ENCODE measurements at regions not wholly inside any gene's neighbourhood (a gene's known extent, or its start where the extent isn't known, plus 50 kb on each side); places are given as distances from the start of the nearest gene placed in this dataset.
"Not testable (repeated sequence)": the region's sequence is repeated elsewhere in the genome, so short reads cannot be mapped to it uniquely, and the experiment has no call there.

- no peak overlapping the region for H3K4me3 ChIP-seq (replicated peaks in 1 of 2; ENCODE audit: low read depth in 2 of 2, low read length in 2 of 2)
- peak; percentile 19 for TF ChIP-seq CTCF (IDR thresholded peaks at IDR 0.05; ENCODE audit: low read depth, low read length)
- peak in 1 of 2 donors; percentile 44 for DNase-seq (ENCODE audit: low read depth in 2 of 2)
Measured at GRCh38 chr5:38673671-38674071, 117.2 kb upstream of the LIFR start.

- DNase-seq (ENCODE audit: low read depth in 2 of 2): no peak
- H3K4me3 ChIP-seq (replicated peaks in 1 of 2; ENCODE audit: low read depth in 2 of 2, low read length in 2 of 2): no peak overlapping the region
- no peak for TF ChIP-seq CTCF (IDR thresholded peaks at IDR 0.05; ENCODE audit: low read depth, low read length)
Measured at GRCh38 chr5:38675443-38675842, 119.0 kb upstream of the LIFR start.

GRCh38 chr5:38677636-38678035 is 121.2 kb upstream of the LIFR start:
- DNase-seq (ENCODE audit: low read depth in 2 of 2): no peak
- TF ChIP-seq CTCF (IDR thresholded peaks at IDR 0.05; ENCODE audit: low read depth, low read length): no peak
- H3K4me3 ChIP-seq (replicated peaks in 1 of 2; ENCODE audit: low read depth in 2 of 2, low read length in 2 of 2): no peak overlapping the region

- DNase-seq (ENCODE audit: low read depth in 2 of 2): no peak
- no peak for TF ChIP-seq CTCF (IDR thresholded peaks at IDR 0.05; ENCODE audit: low read depth, low read length)
- no peak overlapping the region for H3K4me3 ChIP-seq (replicated peaks in 1 of 2; ENCODE audit: low read depth in 2 of 2, low read length in 2 of 2)
Measured at GRCh38 chr5:38678076-38678475, 121.6 kb upstream of the LIFR start.

GRCh38 chr5:38678697-38679096 is 122.3 kb upstream of the LIFR start:
- DNase-seq (ENCODE audit: low read depth in 2 of 2); H3K4me3 ChIP-seq (replicated peaks in 1 of 2; ENCODE audit: low read depth in 2 of 2, low read length in 2 of 2): not testable (repeated sequence)

- H3K4me3 ChIP-seq (replicated peaks in 1 of 2; ENCODE audit: low read depth in 2 of 2, low read length in 2 of 2): no peak overlapping the region
- no peak for TF ChIP-seq CTCF (IDR thresholded peaks at IDR 0.05; ENCODE audit: low read depth, low read length)
- no peak for DNase-seq (ENCODE audit: low read depth in 2 of 2)
Measured at GRCh38 chr5:38680094-38680825, 123.8 kb upstream of the LIFR start.

GRCh38 chr5:38681029-38681706 is 124.7 kb upstream of the LIFR start:
- peak in 1 of 2 donors; percentile 53 for DNase-seq (ENCODE audit: low read depth in 2 of 2)
- no peak overlapping the region for H3K4me3 ChIP-seq (replicated peaks in 1 of 2; ENCODE audit: low read depth in 2 of 2, low read length in 2 of 2)

More at GRCh38 chr5:38681029-38681706, 124.7 kb upstream of the LIFR start:
- TF ChIP-seq CTCF (IDR thresholded peaks at IDR 0.05; ENCODE audit: low read depth, low read length): no peak

Data from cardiac fibroblast (primary cell).